Left ventricle myocardium inferior (tissue), 1 donor: ENCODE measurements at regions not wholly inside any gene's neighbourhood (a gene's known extent, or its start where the extent isn't known, plus 50 kb on each side); places are given as distances from the start of the nearest gene placed in this dataset.

Source experiments
- DNase-seq: peaks from one replicate; pipeline ENCODE4 v3.0.0-alpha.2; 2020
- H3K27ac ChIP-seq: fragments of 200-600 bp; replicated peaks from 2 replicates; pipeline ENCODE4 v1.8.0; 2021
- H3K27me3 ChIP-seq: fragments of 200-600 bp; 2 replicates; pipeline ENCODE4 v1.8.0; 2021; ENCODE audit warnings: low read depth
- H3K36me3 ChIP-seq: fragments of 200-600 bp; 2 replicates; pipeline ENCODE4 v1.8.0; 2021
- H3K4me1 ChIP-seq: fragments of 200-600 bp; 2 replicates; pipeline ENCODE4 v1.8.0; 2021
- H3K4me3 ChIP-seq: fragments of 200-600 bp; 2 replicates; pipeline ENCODE4 v1.8.0; 2021; ENCODE audit warnings: mild to moderate bottlenecking, moderate library complexity
- H3K9me3 ChIP-seq: fragments of 200-600 bp; replicated peaks from 2 replicates; pipeline ENCODE4 v1.8.0; 2021
- intact Hi-C: fragments of 100-400 bp; cut with micrococcal nuclease; formaldehyde crosslinking; loops from one replicate; pipeline ENCODE4 v1.11.0; 2022
- TF ChIP-seq, protein P1 (sequence below): fragments of 200-600 bp; IDR thresholded peaks from 2 replicates; pipeline ENCODE4 v1.8.0; 2021; ENCODE audit warnings: antibody characterized with exemption, mild to moderate bottlenecking, borderline replicate concordance
- donor health status: DM: no; HTN: yes; CAD: no; lungs with severe emphysema.

DNA sequence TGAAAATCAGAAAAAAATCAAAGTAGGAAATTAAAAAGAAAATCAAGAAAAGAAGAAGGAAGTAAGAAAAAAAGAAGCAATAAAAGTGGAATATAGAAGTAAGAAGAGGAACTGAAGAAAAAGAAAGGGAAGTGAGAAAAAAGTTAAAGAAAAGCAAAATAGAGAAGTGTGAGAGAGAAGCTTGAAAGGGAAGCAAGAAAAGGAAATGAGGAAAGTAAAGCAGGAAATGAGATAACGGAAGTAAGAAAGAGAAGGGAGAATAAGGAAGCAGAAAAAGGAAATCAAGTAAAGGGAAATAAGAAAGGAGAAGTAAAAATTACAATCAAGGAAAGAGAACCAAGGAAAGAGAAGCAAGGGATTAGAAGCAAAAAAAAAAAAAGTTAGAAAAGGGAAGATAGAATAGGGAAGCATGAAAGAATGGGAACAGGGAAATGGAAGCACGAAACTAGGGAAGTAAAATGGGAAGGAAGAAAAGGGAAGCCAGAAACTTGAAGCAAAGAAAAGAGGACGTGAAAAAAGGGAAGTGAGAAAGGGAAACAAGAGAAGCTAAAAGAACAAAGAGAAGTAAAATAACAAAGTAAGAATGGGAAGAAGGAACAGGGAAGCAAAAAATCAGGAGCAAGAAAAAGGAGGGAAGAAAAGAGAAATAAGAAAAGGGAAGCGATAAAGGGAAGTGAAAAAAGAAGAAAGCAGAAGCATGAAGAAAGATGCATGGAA, 243.3 kb upstream of the NCKAP5 start:
- no peak for DNase-seq
- Histone ChIP-seq H3K27ac (no peak overlapping the region), H3K36me3 (no peaks in the 10 kb centered on the region), H3K27me3 (peaks cover 3% of the 10 kb centered on the region), H3K9me3 (no peaks in the 10 kb centered on the region), H3K4me3 (no peak overlapping the region), H3K4me1 (no peaks in the 10 kb centered on the region)
- intact Hi-C loops: no loop called here
- TF ChIP-seq, protein P1, sequence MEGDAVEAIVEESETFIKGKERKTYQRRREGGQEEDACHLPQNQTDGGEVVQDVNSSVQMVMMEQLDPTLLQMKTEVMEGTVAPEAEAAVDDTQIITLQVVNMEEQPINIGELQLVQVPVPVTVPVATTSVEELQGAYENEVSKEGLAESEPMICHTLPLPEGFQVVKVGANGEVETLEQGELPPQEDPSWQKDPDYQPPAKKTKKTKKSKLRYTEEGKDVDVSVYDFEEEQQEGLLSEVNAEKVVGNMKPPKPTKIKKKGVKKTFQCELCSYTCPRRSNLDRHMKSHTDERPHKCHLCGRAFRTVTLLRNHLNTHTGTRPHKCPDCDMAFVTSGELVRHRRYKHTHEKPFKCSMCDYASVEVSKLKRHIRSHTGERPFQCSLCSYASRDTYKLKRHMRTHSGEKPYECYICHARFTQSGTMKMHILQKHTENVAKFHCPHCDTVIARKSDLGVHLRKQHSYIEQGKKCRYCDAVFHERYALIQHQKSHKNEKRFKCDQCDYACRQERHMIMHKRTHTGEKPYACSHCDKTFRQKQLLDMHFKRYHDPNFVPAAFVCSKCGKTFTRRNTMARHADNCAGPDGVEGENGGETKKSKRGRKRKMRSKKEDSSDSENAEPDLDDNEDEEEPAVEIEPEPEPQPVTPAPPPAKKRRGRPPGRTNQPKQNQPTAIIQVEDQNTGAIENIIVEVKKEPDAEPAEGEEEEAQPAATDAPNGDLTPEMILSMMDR: no peak

DNA sequence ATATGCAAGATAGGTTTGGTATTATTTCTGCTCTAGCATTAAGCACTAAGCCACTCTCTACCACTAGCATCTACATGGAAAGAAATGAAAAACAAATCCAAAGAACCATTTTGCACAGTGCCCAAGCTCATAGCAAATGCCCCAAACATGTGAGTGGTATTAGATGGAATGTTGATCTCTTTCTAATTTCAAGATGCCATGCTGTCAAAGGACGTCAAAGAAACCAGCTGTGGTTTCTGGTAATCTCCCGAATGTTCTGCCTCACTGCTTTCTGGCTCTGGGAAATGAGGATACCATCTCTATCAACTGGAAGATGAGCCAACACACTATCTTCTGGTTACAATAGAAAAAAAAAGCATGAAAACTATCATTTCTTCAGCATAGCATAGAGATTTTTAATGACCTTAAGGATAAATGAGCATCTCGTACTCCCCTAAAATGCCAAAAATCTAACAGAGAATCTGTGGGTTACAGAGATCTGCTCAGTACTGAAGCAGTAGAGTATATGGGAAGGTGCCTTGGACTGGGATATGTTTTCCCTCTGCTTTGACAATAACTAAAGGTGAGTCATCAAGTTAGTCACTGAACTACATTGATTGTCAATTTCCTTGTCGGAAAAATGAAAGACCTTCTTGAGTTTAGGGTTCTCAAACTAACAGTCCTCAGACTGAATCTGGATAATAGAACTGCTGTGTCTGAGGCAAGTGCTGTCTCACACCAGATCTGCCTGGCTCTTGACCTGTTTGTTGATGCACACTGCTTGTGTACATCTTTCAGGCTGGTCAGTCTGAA, 244.8 kb upstream of the NCKAP5 start:
- no peaks in the 10 kb centered on the region for H3K9me3 ChIP-seq
- no peak for DNase-seq
- H3K4me3 ChIP-seq: no peak overlapping the region
- H3K27ac ChIP-seq: no peak overlapping the region
- H3K27me3 ChIP-seq: peaks cover 3% of the 10 kb centered on the region
- intact Hi-C loops: no loop called here
- no peaks in the 10 kb centered on the region for H3K36me3 ChIP-seq
- TF ChIP-seq, protein P1: no peak
- peaks cover 5% of the 10 kb centered on the region for H3K4me1 ChIP-seq

DNA sequence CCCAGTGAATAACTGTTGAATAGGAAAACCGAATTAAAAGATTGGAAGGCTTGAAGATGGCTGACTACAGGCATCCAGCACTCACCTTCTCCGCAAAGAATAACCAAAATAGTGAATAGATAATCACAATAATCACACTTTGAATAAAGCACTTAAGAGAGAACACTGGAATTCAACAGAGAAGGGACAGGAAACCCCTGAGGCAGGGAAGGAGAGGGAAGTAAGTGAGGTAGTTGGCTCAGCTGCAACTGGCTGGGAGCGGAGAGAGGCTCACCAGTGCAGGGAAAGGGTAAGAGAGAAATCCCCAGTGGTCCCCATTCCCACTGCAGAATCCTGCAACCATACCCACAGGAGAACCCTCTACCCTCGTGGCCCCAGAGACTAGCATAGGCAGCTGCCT, 246.6 kb upstream of the NCKAP5 start:
- Histone ChIP-seq H3K36me3 (no peaks in the 10 kb centered on the region), H3K27ac (no peak overlapping the region), H3K27me3 (no peaks in the 10 kb centered on the region), H3K9me3 (no peaks in the 10 kb centered on the region), H3K4me1 (peaks cover 11% of the 10 kb centered on the region), H3K4me3 (no peak overlapping the region)
- TF ChIP-seq, protein P1: no peak
- no peak for DNase-seq
- intact Hi-C loops: no loop called here

DNA sequence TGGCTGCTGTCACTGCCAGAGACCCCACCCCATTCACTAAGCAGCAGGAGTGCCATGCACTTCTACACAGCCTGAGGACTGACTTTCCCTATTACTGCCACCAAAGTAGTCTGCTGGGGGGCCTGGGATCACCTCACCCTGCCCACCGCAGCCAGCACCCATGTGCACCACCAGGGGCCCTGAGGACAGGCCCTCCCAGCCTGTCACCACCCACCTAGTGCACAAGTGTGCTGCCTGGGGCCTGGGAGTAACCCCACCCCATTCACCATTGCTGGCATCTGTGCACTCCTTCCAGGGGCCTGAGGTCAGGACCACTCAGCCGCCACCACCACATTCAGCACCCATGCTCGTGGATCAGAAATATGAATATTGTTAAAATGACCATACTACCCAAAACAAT, 247.8 kb upstream of the NCKAP5 start:
- TF ChIP-seq, protein P1: no peak

DNA sequence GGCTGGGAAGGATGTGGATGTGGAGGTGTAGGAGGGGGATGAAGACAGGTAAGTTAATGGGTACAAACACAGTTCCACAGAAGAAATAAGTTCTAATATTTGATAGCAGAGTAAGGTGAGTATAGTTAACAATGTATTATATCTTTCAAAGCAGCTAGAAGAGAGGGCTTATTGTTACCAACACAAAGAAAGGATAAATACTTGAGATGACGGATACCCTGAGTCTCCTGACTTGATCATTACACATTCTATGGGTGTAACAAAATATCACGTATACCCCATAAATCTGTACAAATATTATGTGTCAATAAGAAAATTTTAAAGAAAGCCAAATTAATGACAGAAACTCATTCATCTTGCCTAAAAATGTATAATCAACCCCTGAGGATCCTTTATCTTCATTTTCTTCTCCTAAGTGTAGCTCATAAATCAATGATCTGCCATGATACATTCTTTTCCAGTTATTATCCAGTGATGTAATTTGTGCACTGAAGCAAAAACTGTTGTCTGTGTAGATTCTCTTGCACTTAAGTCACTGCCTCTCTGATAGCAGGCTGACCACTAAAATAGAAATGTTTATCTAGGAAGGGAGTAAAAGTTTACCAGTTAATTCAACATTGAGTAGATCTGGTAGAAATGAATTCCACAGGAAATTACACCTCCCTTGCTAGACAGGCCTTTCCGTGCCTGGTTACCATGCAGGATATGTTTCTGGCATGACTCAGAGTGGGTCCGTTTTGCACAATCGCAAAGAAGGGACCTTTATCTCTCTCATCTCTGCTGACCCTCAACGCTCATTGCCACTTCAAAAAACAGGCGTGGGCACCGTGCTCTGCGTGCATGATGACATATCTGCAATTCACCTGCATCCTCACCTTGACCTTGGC, 249.7 kb upstream of the NCKAP5 start:
- Histone ChIP-seq H3K4me3 (no peak overlapping the region), H3K9me3 (no peaks in the 10 kb centered on the region), H3K4me1 (peaks cover 11% of the 10 kb centered on the region), H3K27me3 (no peaks in the 10 kb centered on the region), H3K27ac (no peak overlapping the region), H3K36me3 (no peaks in the 10 kb centered on the region)
- intact Hi-C loops: no loop called here
- TF ChIP-seq, protein P1: no peak
- no peak for DNase-seq

More for the DNA sequence above, 247.8 kb upstream of the NCKAP5 start:
- no peak for DNase-seq
- intact Hi-C loops: no loop called here
- Histone ChIP-seq H3K4me1 (peaks cover 11% of the 10 kb centered on the region), H3K27me3 (no peaks in the 10 kb centered on the region), H3K27ac (no peak overlapping the region), H3K9me3 (no peaks in the 10 kb centered on the region), H3K36me3 (no peaks in the 10 kb centered on the region), H3K4me3 (no peak overlapping the region)
